ENCODE measurements at regions not wholly inside any gene's neighbourhood (a gene's known extent, or its start where the extent isn't known, plus 50 kb on each side); places are given as distances from the start of the nearest gene placed in this dataset.

- H3K36me3 Mint-ChIP-seq, result no peaks in the 10 kb centered on the region
- no peak overlapping the region for H3K27ac Mint-ChIP-seq
- Histone ChIP-seq H4K20me1 (ENCODE audit: insufficient read depth, low read length) (no peaks in the 10 kb centered on the region), H3K9me3 (replicated peaks in 1 of 2; ENCODE audit: control insufficient read depth in 1 of 2, insufficient read depth in 1 of 2, low read length in 2 of 2) (peaks cover 0 to 4% of the 10 kb centered on the region in 2 donors), H3K27ac (ENCODE audit: low read depth in 1 of 2, low read length in 2 of 2) (no peak overlapping the region), H3K79me2 (ENCODE audit: insufficient read depth, low read length) (no peaks in the 10 kb centered on the region), H3K4me2 (replicated peaks; ENCODE audit: extremely low read depth, low read length, poor library complexity, severe bottlenecking) (no peak overlapping the region), H3K4me3 (replicated peaks in 1 of 3; ENCODE audit: low read depth in 2 of 3, low read length in 3 of 3) (no peak overlapping the region), H3K36me3 (replicated peaks in 1 of 2; ENCODE audit: control insufficient read depth in 1 of 2, insufficient read depth in 2 of 2, low read length in 2 of 2) (no peaks in the 10 kb centered on the region), H3K9ac (ENCODE audit: insufficient read depth, low read length, poor library complexity, severe bottlenecking) (no peak overlapping the region), H3K27me3 (ENCODE audit: control insufficient read depth in 2 of 2, insufficient read depth in 2 of 2, low read length in 2 of 2) (no peaks in the 10 kb centered on the region), H2AFZ (ENCODE audit: insufficient read depth, low read depth, low read length, poor library complexity, severe bottlenecking) (no peak overlapping the region), H3K4me1 (ENCODE audit: control insufficient read depth in 1 of 2, insufficient read depth in 2 of 2, low read length in 2 of 2) (no peaks in the 10 kb centered on the region)
- no peak for DNase-seq
- H3K4me1 Mint-ChIP-seq, result no peaks in the 10 kb centered on the region
- no peak overlapping the region for H3K4me3 Mint-ChIP-seq
- no peak for TF ChIP-seq CTCF (IDR thresholded peaks at IDR 0.05)
- WGBS (ENCODE audit: insufficient coverage), result 85% methylated on average over 2 of the region's 6 CpGs
- peaks cover 0 to 3% (median 0%) of the 10 kb centered on the region in 7 donors for H3K9me3 Mint-ChIP-seq
- peaks cover 0 to 7% (median 5%) of the 10 kb centered on the region in 3 donors for H3K27me3 Mint-ChIP-seq (ENCODE audit: low read depth in 3 of 3)
- intact Hi-C loops (cut with micrococcal nuclease), result no loop called here
Measured at GRCh38 chr2:15048000-15048399, 415.5 kb downstream of the LRATD1 start.

GRCh38 chr2:15049096-15049993 is 416.8 kb downstream of the LRATD1 start:
- Histone ChIP-seq H3K36me3 (replicated peaks in 1 of 2; ENCODE audit: control insufficient read depth in 1 of 2, insufficient read depth in 2 of 2, low read length in 2 of 2) (no peaks in the 10 kb centered on the region), H3K4me2 (replicated peaks; ENCODE audit: extremely low read depth, low read length, poor library complexity, severe bottlenecking) (no peak overlapping the region), H3K4me1 (ENCODE audit: control insufficient read depth in 1 of 2, insufficient read depth in 2 of 2, low read length in 2 of 2) (no peaks in the 10 kb centered on the region), H3K4me3 (replicated peaks in 1 of 3; ENCODE audit: low read depth in 2 of 3, low read length in 3 of 3) (no peak overlapping the region), H3K27ac (ENCODE audit: low read depth in 1 of 2, low read length in 2 of 2) (no peak overlapping the region), H3K9me3 (replicated peaks in 1 of 2; ENCODE audit: control insufficient read depth in 1 of 2, insufficient read depth in 1 of 2, low read length in 2 of 2) (no peaks in the 10 kb centered on the region), H3K9ac (ENCODE audit: insufficient read depth, low read length, poor library complexity, severe bottlenecking) (no peak overlapping the region), H3K79me2 (ENCODE audit: insufficient read depth, low read length) (no peaks in the 10 kb centered on the region), H2AFZ (ENCODE audit: insufficient read depth, low read depth, low read length, poor library complexity, severe bottlenecking) (no peak overlapping the region), H3K27me3 (ENCODE audit: control insufficient read depth in 2 of 2, insufficient read depth in 2 of 2, low read length in 2 of 2) (no peaks in the 10 kb centered on the region), H4K20me1 (ENCODE audit: insufficient read depth, low read length) (no peaks in the 10 kb centered on the region)
- Mint-ChIP-seq H3K27me3 (ENCODE audit: low read depth in 3 of 3) (peaks cover 0 to 7% (median 5%) of the 10 kb centered on the region in 3 donors), H3K27ac (no peak overlapping the region), H3K9me3 (peaks cover 0 to 3% (median 0%) of the 10 kb centered on the region in 7 donors), H3K4me1 (no peaks in the 10 kb centered on the region), H3K4me3 (no peak overlapping the region), H3K36me3 (no peaks in the 10 kb centered on the region)
- TF ChIP-seq CTCF (IDR thresholded peaks at IDR 0.05), result no peak
- no peak for DNase-seq
- intact Hi-C loops (cut with micrococcal nuclease), result no loop called here
- 88% methylated on average over 10 of the region's 14 CpGs for WGBS (ENCODE audit: insufficient coverage)
